ENCODE measurements at regions not wholly inside any gene's neighbourhood (a gene's known extent, or its start where the extent isn't known, plus 50 kb on each side); places are given as distances from the start of the nearest gene placed in this dataset.

DNA sequence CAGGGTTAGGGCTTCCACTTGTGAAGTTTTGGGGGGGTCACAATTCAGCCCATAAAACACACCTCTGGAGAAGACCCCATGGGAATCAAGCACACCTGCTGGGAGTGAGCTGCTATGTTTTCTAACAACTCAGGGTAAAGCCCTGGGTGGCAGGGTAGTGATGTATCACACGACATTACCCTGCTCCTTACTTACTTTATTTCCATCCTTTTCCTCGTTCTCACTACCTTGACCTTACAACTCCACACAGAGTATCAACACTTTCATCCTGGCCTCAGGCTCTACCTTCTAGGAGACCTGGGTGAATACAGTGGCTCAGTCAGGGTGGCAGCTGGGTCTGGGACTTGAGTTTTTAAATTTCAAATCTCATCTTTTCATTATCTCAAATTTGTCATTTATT lies 290.3 kb downstream of the CYRIA start:
- intact Hi-C loops (cut with micrococcal nuclease; ENCODE audit: unreplicated experiment): no loop called here
- Mint-ChIP-seq H3K4me1 (ENCODE audit: low read depth, unreplicated experiment) (no peaks in the 10 kb centered on the region), H3K9me3 (ENCODE audit: low read depth, unreplicated experiment) (peaks cover 3% of the 10 kb centered on the region), H3K27me3 (ENCODE audit: unreplicated experiment) (no peaks in the 10 kb centered on the region), H3K27ac (ENCODE audit: unreplicated experiment) (no peak overlapping the region), H3K36me3 (ENCODE audit: insufficient read depth, unreplicated experiment) (no peaks in the 10 kb centered on the region), H3K4me3 (ENCODE audit: low read depth, unreplicated experiment) (no peak overlapping the region)
- no peak for DNase-seq
- no TSS peak for BruUV-seq (replicated peaks)
- TF ChIP-seq, protein P1, sequence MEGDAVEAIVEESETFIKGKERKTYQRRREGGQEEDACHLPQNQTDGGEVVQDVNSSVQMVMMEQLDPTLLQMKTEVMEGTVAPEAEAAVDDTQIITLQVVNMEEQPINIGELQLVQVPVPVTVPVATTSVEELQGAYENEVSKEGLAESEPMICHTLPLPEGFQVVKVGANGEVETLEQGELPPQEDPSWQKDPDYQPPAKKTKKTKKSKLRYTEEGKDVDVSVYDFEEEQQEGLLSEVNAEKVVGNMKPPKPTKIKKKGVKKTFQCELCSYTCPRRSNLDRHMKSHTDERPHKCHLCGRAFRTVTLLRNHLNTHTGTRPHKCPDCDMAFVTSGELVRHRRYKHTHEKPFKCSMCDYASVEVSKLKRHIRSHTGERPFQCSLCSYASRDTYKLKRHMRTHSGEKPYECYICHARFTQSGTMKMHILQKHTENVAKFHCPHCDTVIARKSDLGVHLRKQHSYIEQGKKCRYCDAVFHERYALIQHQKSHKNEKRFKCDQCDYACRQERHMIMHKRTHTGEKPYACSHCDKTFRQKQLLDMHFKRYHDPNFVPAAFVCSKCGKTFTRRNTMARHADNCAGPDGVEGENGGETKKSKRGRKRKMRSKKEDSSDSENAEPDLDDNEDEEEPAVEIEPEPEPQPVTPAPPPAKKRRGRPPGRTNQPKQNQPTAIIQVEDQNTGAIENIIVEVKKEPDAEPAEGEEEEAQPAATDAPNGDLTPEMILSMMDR (IDR thresholded peaks at IDR 0.05; ENCODE audit: unreplicated experiment): no peak
- CTCF ChIA-PET: no interaction called here

DNA sequence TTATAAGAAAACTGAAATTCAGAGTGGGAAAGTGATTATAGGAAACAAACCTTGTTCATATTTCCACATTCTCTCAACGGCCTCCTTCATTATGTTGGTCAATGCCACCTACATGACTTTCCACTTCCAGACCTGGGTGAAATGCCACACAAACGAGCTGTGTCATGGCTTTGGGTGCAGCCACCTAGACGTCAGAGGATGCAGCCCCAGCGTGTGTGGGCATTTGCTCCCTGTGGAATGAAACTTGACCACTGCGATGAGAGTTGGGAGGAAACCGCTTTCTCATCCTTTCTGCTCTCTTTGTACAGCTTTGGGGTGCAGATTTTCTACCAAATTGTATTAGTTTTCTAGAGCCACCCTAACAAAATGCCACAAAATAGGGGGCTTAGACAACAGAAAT lies 291.0 kb downstream of the CYRIA start:
- H3K36me3 Mint-ChIP-seq (ENCODE audit: insufficient read depth, unreplicated experiment): no peaks in the 10 kb centered on the region
- no TSS peak for BruUV-seq (replicated peaks)
- H3K4me1 Mint-ChIP-seq (ENCODE audit: low read depth, unreplicated experiment): no peaks in the 10 kb centered on the region
- no peak overlapping the region for H3K4me3 Mint-ChIP-seq (ENCODE audit: low read depth, unreplicated experiment)
- peaks cover 3% of the 10 kb centered on the region for H3K9me3 Mint-ChIP-seq (ENCODE audit: low read depth, unreplicated experiment)
- intact Hi-C loops (cut with micrococcal nuclease; ENCODE audit: unreplicated experiment): no loop called here
- H3K27ac Mint-ChIP-seq (ENCODE audit: unreplicated experiment): no peak overlapping the region
- TF ChIP-seq, protein P1 (IDR thresholded peaks at IDR 0.05; ENCODE audit: unreplicated experiment): no peak
- CTCF ChIA-PET: no interaction called here
- DNase-seq: no peak
- no peaks in the 10 kb centered on the region for H3K27me3 Mint-ChIP-seq (ENCODE audit: unreplicated experiment)

DNA sequence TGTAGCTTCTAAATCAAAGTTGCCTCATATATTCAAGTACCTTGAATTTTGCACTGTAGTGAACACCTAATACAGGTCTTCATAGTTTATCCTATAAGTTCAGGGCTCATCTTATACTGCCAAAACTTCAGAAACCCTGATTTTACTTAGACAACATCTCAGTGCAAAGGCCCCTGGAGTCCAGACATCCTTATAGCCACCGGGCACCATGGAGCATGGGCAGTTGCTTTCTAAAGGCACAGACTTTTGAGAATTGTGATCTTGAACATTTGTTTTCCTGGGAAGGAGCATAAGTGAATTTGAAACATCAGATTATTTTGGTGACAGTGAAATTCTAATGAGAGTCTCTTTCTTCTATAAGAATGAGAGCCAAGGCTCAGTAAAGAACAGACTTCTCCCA lies 292.3 kb downstream of the CYRIA start:
- Mint-ChIP-seq H3K27me3 (ENCODE audit: unreplicated experiment) (no peaks in the 10 kb centered on the region), H3K36me3 (ENCODE audit: insufficient read depth, unreplicated experiment) (no peaks in the 10 kb centered on the region), H3K27ac (ENCODE audit: unreplicated experiment) (no peak overlapping the region), H3K4me3 (ENCODE audit: low read depth, unreplicated experiment) (no peak overlapping the region), H3K9me3 (ENCODE audit: low read depth, unreplicated experiment) (peaks cover 3% of the 10 kb centered on the region), H3K4me1 (ENCODE audit: low read depth, unreplicated experiment) (no peaks in the 10 kb centered on the region)
- CTCF ChIA-PET: no interaction called here
- BruUV-seq (replicated peaks): no TSS peak
- intact Hi-C loops (cut with micrococcal nuclease; ENCODE audit: unreplicated experiment): no loop called here
- TF ChIP-seq, protein P1 (IDR thresholded peaks at IDR 0.05; ENCODE audit: unreplicated experiment): no peak
- DNase-seq: no peak

DNA sequence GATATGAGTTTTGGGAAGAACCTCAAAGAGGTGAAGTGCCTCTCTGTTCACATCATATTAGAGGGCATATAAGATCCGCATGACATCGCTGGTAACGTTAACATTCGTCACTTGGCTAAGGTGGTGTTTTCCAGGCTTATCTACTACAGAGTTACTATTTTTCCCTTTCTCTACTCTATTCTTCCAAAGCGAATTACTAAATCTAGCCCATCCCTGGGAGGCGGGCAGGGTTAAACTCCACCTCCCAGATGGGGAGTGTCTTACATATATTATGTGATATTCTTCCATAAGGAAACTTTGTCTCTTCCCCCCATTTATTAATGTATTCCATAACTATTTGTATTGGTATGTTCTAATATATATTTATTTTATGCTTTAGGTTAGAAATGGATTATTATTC lies 293.9 kb downstream of the CYRIA start:
- Mint-ChIP-seq H3K27ac (ENCODE audit: unreplicated experiment) (no peak overlapping the region), H3K4me1 (ENCODE audit: low read depth, unreplicated experiment) (no peaks in the 10 kb centered on the region), H3K4me3 (ENCODE audit: low read depth, unreplicated experiment) (no peak overlapping the region), H3K9me3 (ENCODE audit: low read depth, unreplicated experiment) (no peaks in the 10 kb centered on the region), H3K36me3 (ENCODE audit: insufficient read depth, unreplicated experiment) (no peaks in the 10 kb centered on the region), H3K27me3 (ENCODE audit: unreplicated experiment) (no peaks in the 10 kb centered on the region)
- TF ChIP-seq, protein P1 (IDR thresholded peaks at IDR 0.05; ENCODE audit: unreplicated experiment): no peak
- intact Hi-C loops (cut with micrococcal nuclease; ENCODE audit: unreplicated experiment): no loop called here
- BruUV-seq (replicated peaks): no TSS peak
- no peak for DNase-seq
- CTCF ChIA-PET: no interaction called here

DNA sequence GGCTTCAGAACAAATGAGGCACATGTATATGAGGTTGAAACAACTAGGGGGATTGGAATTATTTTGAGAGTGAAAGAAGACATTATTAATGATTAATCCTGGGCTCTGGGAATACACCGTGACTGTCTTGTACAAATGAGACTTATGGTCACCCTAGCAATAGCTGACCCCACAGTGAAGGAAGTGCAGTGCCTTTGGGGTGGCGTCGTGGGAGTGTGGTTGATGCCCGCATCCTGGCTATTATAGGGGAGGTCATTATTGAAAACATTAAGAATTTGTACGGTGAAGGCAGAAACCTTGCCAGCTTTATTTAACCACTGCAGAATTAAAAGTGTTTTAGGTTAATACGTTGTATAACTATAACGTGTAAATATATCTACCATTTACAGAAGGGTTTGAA lies 296.7 kb downstream of the CYRIA start:
- TF ChIP-seq, protein P1 (IDR thresholded peaks at IDR 0.05; ENCODE audit: unreplicated experiment): no peak
- no peak for DNase-seq
- CTCF ChIA-PET: no interaction called here
- Mint-ChIP-seq H3K4me3 (ENCODE audit: low read depth, unreplicated experiment) (no peak overlapping the region), H3K27me3 (ENCODE audit: unreplicated experiment) (no peaks in the 10 kb centered on the region), H3K36me3 (ENCODE audit: insufficient read depth, unreplicated experiment) (no peaks in the 10 kb centered on the region), H3K27ac (ENCODE audit: unreplicated experiment) (no peak overlapping the region), H3K4me1 (ENCODE audit: low read depth, unreplicated experiment) (no peaks in the 10 kb centered on the region), H3K9me3 (ENCODE audit: low read depth, unreplicated experiment) (no peaks in the 10 kb centered on the region)
- no TSS peak for BruUV-seq (replicated peaks)
- intact Hi-C loops (cut with micrococcal nuclease; ENCODE audit: unreplicated experiment): no loop called here

Data from Calu3 (cell line).